ENCODE measurements at regions not wholly inside any gene's neighbourhood (a gene's known extent, or its start where the extent isn't known, plus 50 kb on each side); places are given as distances from the start of the nearest gene placed in this dataset.

DNA sequence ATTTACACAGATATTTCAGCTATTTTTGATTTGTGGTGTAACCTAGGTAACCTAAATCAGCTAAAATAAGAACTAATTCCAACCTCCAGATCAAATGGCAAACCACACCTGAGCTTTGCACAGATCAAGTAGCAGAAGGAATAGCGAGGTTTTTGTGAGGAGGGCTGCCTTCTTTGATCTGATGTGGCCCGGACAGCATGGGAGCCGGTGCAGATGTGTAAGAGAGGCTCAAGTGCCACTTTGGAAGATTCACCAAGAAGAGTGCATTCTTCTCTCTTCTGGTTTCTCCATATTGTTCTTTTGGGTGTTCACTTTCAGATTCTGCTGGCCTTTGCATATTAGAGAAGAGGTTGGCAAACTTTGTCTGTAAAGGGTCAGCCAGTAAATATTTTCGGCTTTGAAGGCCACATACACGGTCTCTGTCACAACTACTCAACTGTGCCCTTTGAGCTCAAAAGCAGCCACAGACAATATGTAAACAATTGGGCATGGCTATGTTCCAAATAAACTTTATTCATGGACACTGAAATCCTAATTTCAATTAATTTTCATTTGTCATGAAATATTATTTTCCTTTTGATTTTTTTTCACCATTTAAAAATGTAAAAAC, 78.9 kb upstream of the FAM9C start:
- H3K4me3 ChIP-seq (ENCODE audit: low read depth, low read length) = no peak overlapping the region
- TF ChIP-seq, protein P1, sequence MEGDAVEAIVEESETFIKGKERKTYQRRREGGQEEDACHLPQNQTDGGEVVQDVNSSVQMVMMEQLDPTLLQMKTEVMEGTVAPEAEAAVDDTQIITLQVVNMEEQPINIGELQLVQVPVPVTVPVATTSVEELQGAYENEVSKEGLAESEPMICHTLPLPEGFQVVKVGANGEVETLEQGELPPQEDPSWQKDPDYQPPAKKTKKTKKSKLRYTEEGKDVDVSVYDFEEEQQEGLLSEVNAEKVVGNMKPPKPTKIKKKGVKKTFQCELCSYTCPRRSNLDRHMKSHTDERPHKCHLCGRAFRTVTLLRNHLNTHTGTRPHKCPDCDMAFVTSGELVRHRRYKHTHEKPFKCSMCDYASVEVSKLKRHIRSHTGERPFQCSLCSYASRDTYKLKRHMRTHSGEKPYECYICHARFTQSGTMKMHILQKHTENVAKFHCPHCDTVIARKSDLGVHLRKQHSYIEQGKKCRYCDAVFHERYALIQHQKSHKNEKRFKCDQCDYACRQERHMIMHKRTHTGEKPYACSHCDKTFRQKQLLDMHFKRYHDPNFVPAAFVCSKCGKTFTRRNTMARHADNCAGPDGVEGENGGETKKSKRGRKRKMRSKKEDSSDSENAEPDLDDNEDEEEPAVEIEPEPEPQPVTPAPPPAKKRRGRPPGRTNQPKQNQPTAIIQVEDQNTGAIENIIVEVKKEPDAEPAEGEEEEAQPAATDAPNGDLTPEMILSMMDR (IDR thresholded peaks at IDR 0.05; ENCODE audit: low read depth, low read length, missing control alignments) = no peak
- no peak for DNase-seq (ENCODE audit: low read depth)

DNA sequence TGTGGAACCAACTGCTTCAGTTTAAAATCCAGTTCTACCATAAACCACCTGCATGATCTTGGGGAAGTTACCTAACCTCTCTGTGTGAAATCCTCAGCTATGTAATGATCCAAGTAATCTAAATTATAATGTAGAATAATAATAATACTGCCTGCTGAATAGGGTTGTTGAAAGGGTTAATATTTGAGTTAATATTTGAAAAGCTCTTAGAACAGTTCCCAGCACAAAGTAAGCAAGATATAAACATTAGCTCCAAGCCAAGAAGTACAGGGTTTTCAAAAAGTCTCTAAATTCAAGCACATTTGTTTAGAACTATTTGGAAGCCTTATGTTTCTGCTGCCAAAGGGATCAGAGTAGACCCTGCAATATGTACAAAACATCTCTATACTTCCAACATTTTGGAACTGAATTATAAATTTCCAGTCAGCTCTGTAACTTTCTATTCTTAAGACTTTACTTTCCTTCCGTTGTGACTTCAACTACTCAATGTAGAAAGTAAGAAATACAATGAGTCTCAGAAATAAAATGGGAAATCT, 76.7 kb upstream of the FAM9C start:
- TF ChIP-seq, protein P1 (IDR thresholded peaks at IDR 0.05; ENCODE audit: low read depth, low read length, missing control alignments) = no peak
- DNase-seq (ENCODE audit: low read depth) = no peak
- no peak overlapping the region for H3K4me3 ChIP-seq (ENCODE audit: low read depth, low read length)

DNA sequence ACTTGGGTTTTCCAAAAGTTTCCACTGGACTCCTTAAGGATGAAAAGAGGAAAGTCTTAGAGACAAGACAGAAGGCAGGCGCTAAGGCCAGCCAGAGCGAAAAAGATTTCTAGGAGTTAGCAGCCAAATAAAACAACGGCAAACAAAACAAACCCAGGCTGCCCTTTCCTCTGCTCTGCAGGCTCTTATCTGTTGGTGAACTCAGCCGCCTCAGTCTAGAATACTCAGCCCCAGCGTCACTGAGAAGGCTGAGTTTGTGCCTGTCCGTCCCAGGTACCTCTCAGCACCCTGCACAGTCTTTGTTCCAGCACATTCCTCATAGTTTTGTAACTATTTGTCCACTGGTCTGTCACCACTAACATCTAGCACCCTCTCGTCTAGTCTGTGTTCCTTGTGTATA, 75.6 kb upstream of the FAM9C start:
- TF ChIP-seq, protein P1 (IDR thresholded peaks at IDR 0.05; ENCODE audit: low read depth, low read length, missing control alignments) = no peak
- H3K4me3 ChIP-seq (ENCODE audit: low read depth, low read length) = no peak overlapping the region
- DNase-seq (ENCODE audit: low read depth) = no peak

DNA sequence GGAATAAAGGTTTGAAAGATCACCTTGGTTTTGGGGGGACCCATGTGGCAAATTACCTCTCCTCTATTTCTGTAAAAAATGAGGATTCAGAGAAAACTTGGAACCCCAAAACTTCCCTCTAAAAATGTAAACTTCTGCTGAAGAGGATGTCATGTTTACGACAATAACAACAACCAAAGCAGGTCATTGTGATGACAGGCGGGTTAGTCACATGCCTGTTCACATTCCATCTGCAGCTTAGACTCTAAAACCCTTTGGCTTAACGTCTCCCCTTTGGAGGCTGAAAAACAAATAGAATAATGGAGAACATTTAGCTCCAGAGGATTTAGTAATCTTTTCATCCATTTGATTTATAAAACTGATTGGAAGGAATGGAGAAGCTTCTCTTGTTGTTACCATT, 75.0 kb upstream of the FAM9C start:
- no peak overlapping the region for H3K4me3 ChIP-seq (ENCODE audit: low read depth, low read length)
- TF ChIP-seq, protein P1 (IDR thresholded peaks at IDR 0.05; ENCODE audit: low read depth, low read length, missing control alignments) = no peak
- DNase-seq (ENCODE audit: low read depth) = no peak

DNA sequence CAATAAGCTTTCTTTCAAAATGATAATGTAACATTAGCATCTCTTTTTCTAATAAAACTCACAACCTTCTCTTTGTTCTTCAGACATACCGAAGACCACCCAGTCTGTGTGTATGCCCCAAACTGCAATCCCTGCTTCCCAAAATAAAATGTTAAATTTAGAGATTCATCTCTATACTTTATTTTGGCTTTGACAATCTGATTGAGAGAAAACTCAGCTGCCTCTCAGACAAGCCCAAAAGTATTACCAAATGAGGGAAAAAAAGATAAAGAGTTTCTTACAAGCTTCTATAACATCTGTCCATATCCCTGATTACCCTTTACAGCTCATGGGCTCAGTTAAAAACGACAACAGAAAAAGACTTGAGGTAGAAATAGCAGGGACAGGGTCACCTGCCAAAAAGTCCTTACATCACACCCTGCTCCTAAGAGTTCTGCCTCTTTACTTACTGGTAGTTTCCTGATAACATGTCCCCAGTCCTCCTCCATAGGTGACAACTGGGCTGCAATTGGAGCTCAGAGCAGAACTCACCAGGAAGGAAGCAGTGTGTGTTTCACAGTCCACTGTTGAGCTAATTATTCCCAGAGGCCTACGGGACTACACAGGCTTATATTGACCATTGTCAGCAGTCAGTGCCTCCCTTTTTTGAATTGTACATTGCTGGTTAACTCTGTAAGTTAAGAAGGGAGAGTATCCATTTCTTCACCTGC, 70.9 kb upstream of the FAM9C start:
- DNase-seq (ENCODE audit: low read depth) = no peak
- TF ChIP-seq, protein P1 (IDR thresholded peaks at IDR 0.05; ENCODE audit: low read depth, low read length, missing control alignments) = no peak
- no peak overlapping the region for H3K4me3 ChIP-seq (ENCODE audit: low read depth, low read length)

DNA sequence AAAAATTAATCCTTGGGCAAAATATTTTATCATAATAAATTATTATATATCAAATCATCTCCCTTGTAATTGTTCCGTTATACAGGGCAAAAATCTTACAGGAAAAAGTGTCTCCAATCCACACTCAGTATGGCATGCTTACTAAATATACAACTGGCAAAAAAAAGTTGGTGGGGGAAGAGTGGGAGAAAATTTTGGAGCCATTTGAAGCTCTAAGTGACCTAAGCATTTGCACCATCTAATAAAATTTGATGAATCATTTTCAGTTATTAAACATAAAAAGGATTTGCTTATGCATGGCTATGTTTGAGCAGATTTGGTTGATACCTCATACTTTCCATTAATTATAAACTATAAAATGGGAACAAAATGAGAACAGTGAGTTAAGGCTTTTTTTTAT, 68.1 kb upstream of the FAM9C start:
- H3K4me3 ChIP-seq (ENCODE audit: low read depth, low read length) = no peak overlapping the region
- TF ChIP-seq, protein P1 (IDR thresholded peaks at IDR 0.05; ENCODE audit: low read depth, low read length, missing control alignments) = no peak
- DNase-seq (ENCODE audit: low read depth) = no peak

All from GM12864 (cell line).